Thymus (tissue), 11 donors: ENCODE measurements at regions not wholly inside any gene's neighbourhood (a gene's known extent, or its start where the extent isn't known, plus 50 kb on each side); places are given as distances from the start of the nearest gene placed in this dataset.

Source experiments
- DNase-seq, 9 donors: peaks; one replicate each; pipeline ENCODE4 v3.0.0-alpha.2; 2013; ENCODE audit warnings: low spot score in 9 of 9, low read depth in 6 of 9, missing footprints in 1 of 9
- H3K27ac ChIP-seq, 2 donors: one replicate each; pipeline ENCODE4 v1.5.1; 2013; ENCODE audit warnings: control low read depth in 1 of 2, low read depth in 1 of 2, low read length in 1 of 2, mild to moderate bottlenecking in 1 of 2, moderate library complexity in 1 of 2
- H3K27me3 ChIP-seq, 2 donors: one replicate each; pipeline ENCODE4 v1.5.1; 2013; ENCODE audit warnings: low read length in 1 of 2; ENCODE audit not compliant: control insufficient read depth in 2 of 2, insufficient read depth in 1 of 2
- H3K36me3 ChIP-seq, 2 donors: one replicate each; pipeline ENCODE4 v1.5.1; 2013; ENCODE audit warnings: low read length in 1 of 2, mild to moderate bottlenecking in 1 of 2, moderate library complexity in 1 of 2; ENCODE audit not compliant: control insufficient read depth in 2 of 2, insufficient read depth in 2 of 2
- H3K4me1 ChIP-seq, 2 donors: one replicate each; pipeline ENCODE4 v1.5.1; 2013; ENCODE audit warnings: low read length in 2 of 2; ENCODE audit not compliant: control insufficient read depth in 2 of 2, insufficient read depth in 2 of 2
- H3K4me3 ChIP-seq, 2 donors: one replicate each; pipeline ENCODE4 v1.5.1; 2013; ENCODE audit warnings: low read length in 2 of 2, control low read depth in 1 of 2, mild to moderate bottlenecking in 1 of 2
- H3K9me3 ChIP-seq, 2 donors: one replicate each; pipeline ENCODE4 v1.5.1; 2013; ENCODE audit warnings: low read length in 1 of 2, mild to moderate bottlenecking in 1 of 2; ENCODE audit not compliant: control insufficient read depth in 2 of 2, insufficient read depth in 1 of 2
- WGBS: extraction: QIAGEN DNeasy Blood & Tissue Kit; methylation state at CpG from one replicate; pipeline ENCODE4 v1.1.7; 2013; 5-methylcytosine and 5-hydroxymethylcytosine counted together
- donor health status: healthy.

DNA sequence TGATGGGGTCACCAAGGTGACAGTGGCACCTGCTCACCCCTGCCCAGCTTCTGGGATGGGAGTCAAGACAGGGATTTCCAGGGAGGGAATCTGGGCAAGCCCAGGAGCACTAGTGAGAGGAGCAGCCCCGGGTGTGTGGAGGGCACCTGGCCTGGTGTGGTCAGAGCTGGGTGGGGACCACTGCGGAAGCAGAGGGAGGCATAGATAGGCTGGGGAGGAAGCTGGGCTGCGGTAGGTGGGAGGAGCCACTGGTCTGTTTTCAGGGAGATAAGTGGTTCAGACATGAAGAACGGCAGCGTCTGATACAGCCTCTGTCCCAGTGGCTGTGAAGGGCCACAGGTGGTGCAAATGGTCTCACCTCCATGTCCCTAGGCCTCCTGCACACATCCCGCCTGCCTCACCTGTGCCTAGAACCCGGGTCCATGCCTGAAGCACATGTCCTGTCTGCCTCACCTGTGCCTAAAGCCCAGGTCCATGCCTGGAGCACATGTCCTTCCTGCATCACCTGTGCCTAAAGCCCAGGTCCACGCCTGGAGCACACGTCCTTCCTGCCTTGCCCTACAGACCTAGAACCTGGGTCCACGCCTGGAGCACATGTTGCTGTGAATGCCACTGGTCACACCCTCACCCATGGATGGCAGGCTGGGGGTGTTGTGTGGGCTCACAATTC lies 325.9 kb upstream of the AJAP1 start:
- no peaks in the 10 kb centered on the region for H3K4me1 ChIP-seq
- H3K27me3 ChIP-seq: no peaks in the 10 kb centered on the region
- H3K9me3 ChIP-seq: peaks cover 0 to 1% of the 10 kb centered on the region in 2 donors
- H3K4me3 ChIP-seq: no peak overlapping the region
- no peak for DNase-seq
- 83% methylated on average over 10 of the region's 10 CpGs for WGBS
- H3K36me3 ChIP-seq: no peaks in the 10 kb centered on the region
- no peak overlapping the region for H3K27ac ChIP-seq

DNA sequence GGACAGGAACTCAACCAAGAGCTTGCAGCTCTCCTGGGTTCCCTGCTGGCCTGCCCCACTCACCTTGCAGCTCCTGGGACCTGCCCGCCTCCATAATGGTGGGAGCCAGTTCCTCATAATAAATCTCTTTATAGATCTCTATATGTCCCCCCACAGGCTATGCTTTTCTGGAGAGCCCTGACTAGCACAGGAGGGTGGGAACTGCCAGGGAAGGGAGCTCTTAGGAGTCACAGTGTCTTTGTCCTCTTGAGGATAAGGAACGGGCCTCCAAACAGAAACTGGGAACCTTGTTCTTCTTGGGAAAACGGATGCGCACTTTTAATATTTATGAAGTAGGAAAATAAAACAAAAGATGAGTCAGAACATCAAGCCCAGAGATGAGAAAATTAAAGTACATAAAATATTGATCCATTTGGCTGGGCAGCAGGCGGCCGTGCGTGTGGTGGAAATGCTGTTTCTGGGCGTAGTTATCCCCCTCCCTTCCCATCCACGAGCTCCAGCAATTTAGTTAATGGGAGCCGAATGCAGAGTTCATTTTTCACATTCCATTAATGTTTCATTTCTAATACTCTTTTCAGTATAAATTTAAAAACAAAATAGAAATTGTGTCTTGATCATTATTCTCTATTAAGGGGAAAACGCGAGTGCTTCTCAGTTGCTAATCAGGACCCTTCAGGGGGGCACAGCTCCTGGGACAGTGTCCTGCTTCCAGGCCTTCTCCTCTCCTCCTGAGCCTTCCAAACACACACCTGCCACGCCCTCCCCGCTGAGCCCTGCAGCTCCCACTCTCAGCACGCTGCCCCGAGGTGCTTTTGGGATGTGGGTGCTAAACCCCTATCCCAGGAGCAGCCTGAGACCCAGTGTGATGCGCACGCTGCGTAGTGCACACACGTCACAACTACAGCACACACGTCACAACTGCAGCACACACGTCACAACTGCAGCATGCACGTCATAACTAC lies 323.3 kb upstream of the AJAP1 start:
- no peaks in the 10 kb centered on the region for H3K36me3 ChIP-seq
- H3K4me1 ChIP-seq: no peaks in the 10 kb centered on the region
- WGBS: 94% methylated on average over 23 of the region's 23 CpGs
- no peak for DNase-seq
- peaks cover 1 to 5% of the 10 kb centered on the region in 2 donors for H3K9me3 ChIP-seq
- H3K4me3 ChIP-seq: no peak overlapping the region
- H3K27me3 ChIP-seq: no peaks in the 10 kb centered on the region
- no peak overlapping the region for H3K27ac ChIP-seq

DNA sequence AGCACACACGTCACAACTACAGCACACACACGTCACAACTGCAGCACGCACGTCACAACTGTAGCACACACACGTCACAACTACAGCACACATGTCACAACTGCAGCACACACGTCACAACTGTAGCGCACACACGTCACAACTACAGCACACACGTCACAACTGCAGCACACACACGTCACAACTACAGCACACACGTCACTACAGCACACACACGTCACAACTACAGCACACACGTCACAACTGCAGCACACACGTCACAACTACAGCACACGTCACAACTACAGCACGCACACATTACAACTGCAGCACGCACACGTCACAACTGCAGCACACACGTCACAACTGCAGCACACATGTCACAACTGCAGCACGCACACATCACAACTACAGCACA lies 322.6 kb upstream of the AJAP1 start:
- WGBS: 98% methylated on average over 20 of the region's 20 CpGs
- no peaks in the 10 kb centered on the region for H3K36me3 ChIP-seq
- no peaks in the 10 kb centered on the region for H3K27me3 ChIP-seq
- no peaks in the 10 kb centered on the region for H3K4me1 ChIP-seq
- peaks cover 1 to 5% of the 10 kb centered on the region in 2 donors for H3K9me3 ChIP-seq
- H3K4me3 ChIP-seq: no peak overlapping the region
- H3K27ac ChIP-seq: no peak overlapping the region
- DNase-seq: no peak

DNA sequence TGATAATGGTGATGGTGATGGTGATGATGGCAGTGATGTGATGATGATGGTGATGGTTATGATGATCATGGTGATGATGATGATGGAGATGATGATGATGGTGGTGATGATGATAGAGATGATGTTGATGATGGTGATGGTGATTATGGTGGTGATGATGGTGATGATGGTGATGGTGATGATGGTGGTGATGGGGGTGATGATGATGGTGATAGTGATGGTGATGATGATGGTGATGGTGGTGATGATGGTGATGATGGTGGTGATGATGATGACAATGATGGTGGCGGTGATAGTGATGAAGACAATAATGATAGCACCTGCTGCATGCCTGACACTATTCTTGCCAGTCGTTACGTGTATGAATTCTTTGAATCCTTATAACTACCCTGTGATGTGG lies 317.9 kb upstream of the AJAP1 start:
- no peak for DNase-seq
- Histone ChIP-seq H3K9me3 (peaks cover 1 to 38% of the 10 kb centered on the region in 2 donors), H3K4me3 (no peak overlapping the region), H3K36me3 (no peaks in the 10 kb centered on the region), H3K4me1 (no peaks in the 10 kb centered on the region), H3K27ac (no peak overlapping the region), H3K27me3 (no peaks in the 10 kb centered on the region)
- 97% methylated on average over 3 of the region's 3 CpGs for WGBS

DNA sequence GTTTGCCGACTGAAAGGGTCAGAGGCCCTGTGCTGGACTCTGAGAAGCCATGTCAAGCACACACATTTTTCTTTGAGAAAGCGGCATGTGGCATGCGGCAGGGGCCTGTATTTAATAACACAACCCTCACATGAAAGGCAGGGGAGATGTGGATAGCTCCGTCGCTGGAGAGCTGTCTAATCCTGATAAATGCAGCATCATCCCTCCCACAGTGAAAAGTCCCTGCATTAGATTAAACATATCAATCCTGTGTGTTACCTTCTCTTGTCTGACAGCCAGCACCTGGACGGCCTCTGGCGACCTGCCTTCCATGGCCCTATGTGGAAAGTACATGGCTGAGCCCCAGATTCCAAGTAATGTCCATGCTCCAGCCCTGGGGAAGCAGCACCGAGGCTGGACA lies 313.0 kb upstream of the AJAP1 start:
- Histone ChIP-seq H3K27me3 (no peaks in the 10 kb centered on the region), H3K9me3 (peaks cover 0 to 49% of the 10 kb centered on the region in 2 donors), H3K4me3 (no peak overlapping the region), H3K4me1 (no peaks in the 10 kb centered on the region), H3K27ac (no peak overlapping the region), H3K36me3 (no peaks in the 10 kb centered on the region)
- 91% methylated on average over 8 of the region's 8 CpGs for WGBS
- DNase-seq: no peak

DNA sequence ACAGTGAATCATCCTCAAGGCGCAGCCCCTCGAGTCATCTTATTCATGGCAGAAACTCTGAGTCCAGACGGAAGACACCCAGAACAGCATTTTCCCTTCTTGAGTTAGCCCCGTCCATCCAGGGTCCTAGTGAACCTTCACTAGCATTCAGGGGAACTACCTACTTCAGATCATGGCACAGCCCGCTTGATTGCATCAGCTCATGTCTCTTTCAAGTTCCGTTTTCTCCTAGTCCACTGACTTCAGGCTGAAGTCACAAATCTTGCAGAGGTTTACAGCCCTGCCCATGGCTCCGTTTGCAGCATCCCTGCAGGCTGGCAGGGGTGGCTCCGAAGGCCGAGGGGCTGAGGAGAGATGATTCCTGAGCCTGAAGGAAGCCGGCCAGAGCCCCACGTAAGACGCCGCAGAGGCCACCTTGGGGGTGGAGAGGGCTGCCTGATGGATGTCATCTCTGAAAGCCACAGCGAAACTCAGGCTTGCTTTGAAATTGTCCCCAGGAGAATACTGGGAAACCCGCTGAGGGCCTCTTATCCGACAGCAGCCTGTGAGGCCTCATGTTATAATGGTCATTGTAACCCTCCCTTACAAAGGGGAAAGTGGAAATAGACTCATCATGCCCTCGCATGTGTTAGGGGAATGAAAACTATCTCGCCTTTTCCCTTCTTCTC lies 310.2 kb upstream of the AJAP1 start:
- H3K9me3 ChIP-seq: peaks cover 0 to 31% of the 10 kb centered on the region in 2 donors
- H3K4me1 ChIP-seq: no peaks in the 10 kb centered on the region
- H3K27ac ChIP-seq: no peak overlapping the region
- H3K27me3 ChIP-seq: no peaks in the 10 kb centered on the region
- H3K4me3 ChIP-seq: no peak overlapping the region
- no peak for DNase-seq
- no peaks in the 10 kb centered on the region for H3K36me3 ChIP-seq
- WGBS: 87% methylated on average over 18 of the region's 18 CpGs

DNA sequence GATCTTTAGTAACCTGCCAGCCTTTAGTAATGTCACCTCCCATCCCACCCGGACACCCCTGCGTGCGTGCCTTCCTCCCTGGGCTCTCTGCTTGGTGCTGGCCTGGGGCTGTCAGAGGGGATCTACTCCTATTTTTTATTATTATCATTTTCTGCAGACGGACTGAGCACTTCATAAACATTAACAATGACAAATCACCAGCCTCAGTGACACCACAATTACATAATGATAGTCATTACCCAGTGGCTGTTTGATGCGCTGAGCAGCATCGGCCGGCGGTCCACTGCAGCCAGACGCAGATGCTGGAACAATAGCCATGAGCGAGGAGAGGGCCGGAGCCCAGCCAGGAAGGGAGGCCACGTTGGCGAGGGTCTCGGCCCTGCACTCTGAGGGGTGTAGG lies 309.3 kb upstream of the AJAP1 start:
- H3K27ac ChIP-seq: no peak overlapping the region
- H3K36me3 ChIP-seq: no peaks in the 10 kb centered on the region
- DNase-seq: no peak
- no peak overlapping the region for H3K4me3 ChIP-seq
- H3K4me1 ChIP-seq: no peaks in the 10 kb centered on the region
- 86% methylated on average over 14 of the region's 14 CpGs for WGBS
- no peaks in the 10 kb centered on the region for H3K27me3 ChIP-seq
- H3K9me3 ChIP-seq: peaks cover 0 to 23% of the 10 kb centered on the region in 2 donors

DNA sequence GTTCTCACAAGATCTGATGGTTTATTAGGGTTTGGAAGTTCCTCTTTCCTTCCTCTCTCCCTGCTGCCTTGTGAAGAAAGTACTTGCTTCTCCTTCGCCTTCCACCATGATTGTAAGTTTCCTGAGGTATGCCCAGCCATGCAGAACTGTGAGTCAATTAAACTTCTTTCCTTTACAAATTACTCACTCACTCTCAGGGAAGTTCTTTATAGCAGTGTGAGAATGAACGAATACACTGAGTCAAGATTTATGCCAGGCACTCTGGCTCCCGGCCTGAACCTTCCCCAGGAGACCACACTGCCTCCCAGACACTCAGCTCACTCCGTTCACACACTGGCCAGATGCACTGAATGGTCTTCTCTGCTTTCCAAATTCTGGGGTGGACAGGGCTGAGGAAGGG lies 308.3 kb upstream of the AJAP1 start:
- H3K4me3 ChIP-seq: no peak overlapping the region
- no peak for DNase-seq
- peaks cover 0 to 17% of the 10 kb centered on the region in 2 donors for H3K9me3 ChIP-seq
- H3K36me3 ChIP-seq: no peaks in the 10 kb centered on the region
- WGBS: 80% methylated on average over 4 of the region's 4 CpGs
- no peaks in the 10 kb centered on the region for H3K4me1 ChIP-seq
- H3K27me3 ChIP-seq: no peaks in the 10 kb centered on the region
- no peak overlapping the region for H3K27ac ChIP-seq

DNA sequence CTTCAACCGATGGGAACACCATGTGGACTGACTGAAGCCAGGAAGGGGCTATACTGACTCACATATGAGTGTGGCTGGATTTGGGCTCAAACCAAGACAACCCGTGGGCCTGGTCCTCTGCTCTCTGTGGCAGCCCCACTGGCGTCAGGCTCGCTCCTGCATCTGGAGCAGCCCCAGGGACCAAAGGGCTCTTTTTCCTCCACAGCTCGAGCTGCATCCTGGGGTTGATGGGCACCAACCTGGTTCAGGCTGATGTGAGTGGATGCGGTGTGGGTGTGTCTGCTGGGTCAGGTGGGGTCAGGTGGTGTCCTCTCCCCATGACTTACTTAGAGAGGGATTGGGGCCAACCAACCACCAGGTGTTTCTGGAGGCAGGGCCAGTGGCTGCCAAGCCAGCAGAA lies 303.0 kb upstream of the AJAP1 start:
- no peak for DNase-seq
- Histone ChIP-seq H3K27ac (no peak overlapping the region), H3K36me3 (no peaks in the 10 kb centered on the region), H3K4me1 (no peaks in the 10 kb centered on the region), H3K4me3 (no peak overlapping the region), H3K27me3 (no peaks in the 10 kb centered on the region), H3K9me3 (peaks cover 0 to 4% of the 10 kb centered on the region in 2 donors)
- 94% methylated on average over 6 of the region's 6 CpGs for WGBS
